ENCODE measurements at regions not wholly inside any gene's neighbourhood (a gene's known extent, or its start where the extent isn't known, plus 50 kb on each side); places are given as distances from the start of the nearest gene placed in this dataset.

DNA sequence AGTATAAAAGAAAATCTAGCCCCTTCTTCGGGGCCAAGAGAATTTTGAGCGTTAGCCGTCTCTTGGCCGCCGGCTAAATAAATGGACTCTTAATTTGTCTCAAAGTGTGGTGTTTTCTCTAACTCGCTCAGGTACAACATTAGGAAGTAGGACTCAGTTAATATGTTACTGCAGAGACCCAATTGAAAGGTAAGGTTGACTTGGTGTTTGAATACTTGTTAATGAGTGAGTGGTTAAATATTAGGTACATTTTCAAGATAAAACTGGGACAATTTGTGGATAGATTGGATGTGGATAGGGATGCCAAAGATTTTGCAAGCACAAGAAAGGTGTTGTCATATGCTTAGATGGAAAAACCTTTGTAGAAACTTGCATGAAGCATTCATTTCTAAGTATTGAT lies 1177.3 kb upstream of the CDH18 start:
- Mint-ChIP-seq H3K9me3 (ENCODE audit: unreplicated experiment) (peaks cover 4% of the 10 kb centered on the region), H3K4me3 (ENCODE audit: unreplicated experiment) (no peak overlapping the region), H3K27me3 (ENCODE audit: low read depth, unreplicated experiment) (no peaks in the 10 kb centered on the region), H3K4me1 (ENCODE audit: low read depth, unreplicated experiment) (no peaks in the 10 kb centered on the region), H3K27ac (ENCODE audit: unreplicated experiment) (no peak overlapping the region), H3K36me3 (ENCODE audit: low read depth, unreplicated experiment) (no peaks in the 10 kb centered on the region)
- H3K4me3 ChIP-seq (ENCODE audit: insufficient read depth, low read depth, low read length): no peak overlapping the region
- TF ChIP-seq EZH2 (IDR thresholded peaks at IDR 0.05; ENCODE audit: insufficient read depth, low read length): no peak
- TF ChIP-seq, protein P1, sequence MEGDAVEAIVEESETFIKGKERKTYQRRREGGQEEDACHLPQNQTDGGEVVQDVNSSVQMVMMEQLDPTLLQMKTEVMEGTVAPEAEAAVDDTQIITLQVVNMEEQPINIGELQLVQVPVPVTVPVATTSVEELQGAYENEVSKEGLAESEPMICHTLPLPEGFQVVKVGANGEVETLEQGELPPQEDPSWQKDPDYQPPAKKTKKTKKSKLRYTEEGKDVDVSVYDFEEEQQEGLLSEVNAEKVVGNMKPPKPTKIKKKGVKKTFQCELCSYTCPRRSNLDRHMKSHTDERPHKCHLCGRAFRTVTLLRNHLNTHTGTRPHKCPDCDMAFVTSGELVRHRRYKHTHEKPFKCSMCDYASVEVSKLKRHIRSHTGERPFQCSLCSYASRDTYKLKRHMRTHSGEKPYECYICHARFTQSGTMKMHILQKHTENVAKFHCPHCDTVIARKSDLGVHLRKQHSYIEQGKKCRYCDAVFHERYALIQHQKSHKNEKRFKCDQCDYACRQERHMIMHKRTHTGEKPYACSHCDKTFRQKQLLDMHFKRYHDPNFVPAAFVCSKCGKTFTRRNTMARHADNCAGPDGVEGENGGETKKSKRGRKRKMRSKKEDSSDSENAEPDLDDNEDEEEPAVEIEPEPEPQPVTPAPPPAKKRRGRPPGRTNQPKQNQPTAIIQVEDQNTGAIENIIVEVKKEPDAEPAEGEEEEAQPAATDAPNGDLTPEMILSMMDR (IDR thresholded peaks at IDR 0.05; ENCODE audit: insufficient read depth, low read depth, low read length): no peak
- no peaks in the 10 kb centered on the region for H3K27me3 ChIP-seq (ENCODE audit: insufficient read depth, low read length)
- no peaks in the 10 kb centered on the region for H3K36me3 ChIP-seq (ENCODE audit: insufficient read depth, low read length)
- no peak for DNase-seq (ENCODE audit: low read depth)
- H3K79me2 ChIP-seq (ENCODE audit: insufficient read depth, low read length): no peaks in the 10 kb centered on the region
- H3K9ac ChIP-seq (ENCODE audit: low read length): no peak overlapping the region
- FAIRE-seq: no peak
- no peaks in the 10 kb centered on the region for H3K9me3 ChIP-seq (ENCODE audit: insufficient read depth, low read depth, low read length)
- H3K4me1 ChIP-seq (ENCODE audit: insufficient read depth, low read length): no peaks in the 10 kb centered on the region
- no peak overlapping the region for H3K4me2 ChIP-seq (ENCODE audit: low read length)
- H3K27ac ChIP-seq (ENCODE audit: low read depth, low read length): no peak overlapping the region
- H4K20me1 ChIP-seq (ENCODE audit: insufficient read depth, low read length): no peaks in the 10 kb centered on the region
- no peak overlapping the region for H2AFZ ChIP-seq (ENCODE audit: low read depth, low read length)

DNA sequence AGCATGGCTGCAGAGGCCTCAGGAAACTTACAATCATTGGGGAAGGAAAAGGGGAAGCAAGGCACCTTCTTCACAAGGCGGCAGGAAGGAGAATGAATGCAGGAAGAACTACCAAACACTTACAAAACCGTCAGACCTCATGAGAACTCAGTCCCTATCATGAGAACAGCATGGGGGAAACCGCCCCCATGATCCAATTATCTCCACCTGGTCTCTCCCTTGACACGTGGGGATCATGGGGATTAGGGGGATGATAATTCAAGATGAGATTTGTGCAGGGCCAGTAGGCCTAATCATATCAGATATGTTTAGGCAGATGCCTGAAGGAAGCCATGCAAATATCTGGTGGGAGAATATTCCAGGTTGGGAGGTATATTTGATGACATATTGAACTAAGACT lies 1176.4 kb upstream of the CDH18 start:
- no peaks in the 10 kb centered on the region for H3K36me3 ChIP-seq (ENCODE audit: insufficient read depth, low read length)
- no peaks in the 10 kb centered on the region for H3K27me3 Mint-ChIP-seq (ENCODE audit: low read depth, unreplicated experiment)
- no peak overlapping the region for H3K4me3 Mint-ChIP-seq (ENCODE audit: unreplicated experiment)
- no peak overlapping the region for H3K4me3 ChIP-seq (ENCODE audit: insufficient read depth, low read depth, low read length)
- no peak for DNase-seq (ENCODE audit: low read depth)
- no peaks in the 10 kb centered on the region for H3K79me2 ChIP-seq (ENCODE audit: insufficient read depth, low read length)
- H4K20me1 ChIP-seq (ENCODE audit: insufficient read depth, low read length): no peaks in the 10 kb centered on the region
- H3K9ac ChIP-seq (ENCODE audit: low read length): no peak overlapping the region
- no peaks in the 10 kb centered on the region for H3K9me3 ChIP-seq (ENCODE audit: insufficient read depth, low read depth, low read length)
- no peaks in the 10 kb centered on the region for H3K27me3 ChIP-seq (ENCODE audit: insufficient read depth, low read length)
- no peak overlapping the region for H2AFZ ChIP-seq (ENCODE audit: low read depth, low read length)
- H3K27ac ChIP-seq (ENCODE audit: low read depth, low read length): no peak overlapping the region
- no peaks in the 10 kb centered on the region for H3K4me1 Mint-ChIP-seq (ENCODE audit: low read depth, unreplicated experiment)
- no peak overlapping the region for H3K4me2 ChIP-seq (ENCODE audit: low read length)
- no peak overlapping the region for H3K27ac Mint-ChIP-seq (ENCODE audit: unreplicated experiment)
- TF ChIP-seq, protein P1 (IDR thresholded peaks at IDR 0.05; ENCODE audit: insufficient read depth, low read depth, low read length): no peak
- no peak for TF ChIP-seq EZH2 (IDR thresholded peaks at IDR 0.05; ENCODE audit: insufficient read depth, low read length)
- H3K36me3 Mint-ChIP-seq (ENCODE audit: low read depth, unreplicated experiment): no peaks in the 10 kb centered on the region
- no peak for FAIRE-seq
- peaks cover 4% of the 10 kb centered on the region for H3K9me3 Mint-ChIP-seq (ENCODE audit: unreplicated experiment)
- no peaks in the 10 kb centered on the region for H3K4me1 ChIP-seq (ENCODE audit: insufficient read depth, low read length)

DNA sequence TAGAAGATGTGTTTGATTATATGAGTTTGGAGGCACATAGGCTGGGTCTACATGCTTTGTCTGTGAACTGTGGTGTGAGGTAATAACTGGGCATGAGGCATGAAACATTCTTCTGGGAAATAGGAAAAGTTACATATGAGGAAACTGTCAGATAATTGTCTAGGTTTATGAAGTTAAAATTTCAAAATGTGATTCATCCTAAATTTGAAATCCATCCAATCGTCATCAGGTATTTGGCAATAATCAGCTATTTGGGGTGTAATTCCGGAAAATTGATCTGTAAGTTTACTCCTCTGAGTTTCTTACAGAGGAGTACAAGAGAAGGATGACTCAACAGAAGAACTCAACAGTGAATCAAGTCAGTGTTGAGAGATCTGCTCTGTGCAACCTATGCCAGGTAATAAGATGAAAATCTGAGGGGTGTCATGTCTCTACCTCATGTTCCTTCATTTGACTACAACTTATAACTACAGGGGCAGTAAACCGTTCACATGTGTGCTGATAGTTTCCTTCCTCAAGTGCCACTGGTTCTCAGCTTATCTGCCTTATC lies 1171.6 kb upstream of the CDH18 start:
- TF ChIP-seq EZH2 (IDR thresholded peaks at IDR 0.05; ENCODE audit: insufficient read depth, low read length): no peak
- TF ChIP-seq, protein P1 (IDR thresholded peaks at IDR 0.05; ENCODE audit: insufficient read depth, low read depth, low read length): no peak
- no peaks in the 10 kb centered on the region for H3K4me1 ChIP-seq (ENCODE audit: insufficient read depth, low read length)
- H4K20me1 ChIP-seq (ENCODE audit: insufficient read depth, low read length): no peaks in the 10 kb centered on the region
- no peak overlapping the region for H3K4me3 Mint-ChIP-seq (ENCODE audit: unreplicated experiment)
- no peak overlapping the region for H2AFZ ChIP-seq (ENCODE audit: low read depth, low read length)
- H3K27ac ChIP-seq (ENCODE audit: low read depth, low read length): no peak overlapping the region
- peaks cover 4% of the 10 kb centered on the region for H3K9me3 Mint-ChIP-seq (ENCODE audit: unreplicated experiment)
- DNase-seq (ENCODE audit: low read depth) (no peak), FAIRE-seq (no peak)
- no peak overlapping the region for H3K27ac Mint-ChIP-seq (ENCODE audit: unreplicated experiment)
- no peaks in the 10 kb centered on the region for H3K27me3 Mint-ChIP-seq (ENCODE audit: low read depth, unreplicated experiment)
- H3K27me3 ChIP-seq (ENCODE audit: insufficient read depth, low read length): no peaks in the 10 kb centered on the region
- H3K4me2 ChIP-seq (ENCODE audit: low read length): no peak overlapping the region
- H3K79me2 ChIP-seq (ENCODE audit: insufficient read depth, low read length): no peaks in the 10 kb centered on the region
- no peaks in the 10 kb centered on the region for H3K36me3 Mint-ChIP-seq (ENCODE audit: low read depth, unreplicated experiment)
- no peak overlapping the region for H3K9ac ChIP-seq (ENCODE audit: low read length)
- no peaks in the 10 kb centered on the region for H3K36me3 ChIP-seq (ENCODE audit: insufficient read depth, low read length)
- H3K4me3 ChIP-seq (ENCODE audit: insufficient read depth, low read depth, low read length): no peak overlapping the region
- no peaks in the 10 kb centered on the region for H3K4me1 Mint-ChIP-seq (ENCODE audit: low read depth, unreplicated experiment)
- no peaks in the 10 kb centered on the region for H3K9me3 ChIP-seq (ENCODE audit: insufficient read depth, low read depth, low read length)
